HEK293 (cell line): ENCODE measurements at regions not wholly inside any gene's neighbourhood (a gene's known extent, or its start where the extent isn't known, plus 50 kb on each side); places are given as distances from the start of the nearest gene placed in this dataset.
A peak's percentile ranks its signal among the peaks of the same experiment; 100 is the strongest.

ENCODE experiments used
- ATF2 ChIP-seq: fragments of 450-650 bp; formaldehyde crosslinking; IDR thresholded peaks from 2 replicates; pipeline ENCODE4 v1.5.1; 2016; ENCODE audit warnings: missing biosample characterization, missing genetic modification characterization, low read depth
- BCL11B ChIP-seq: fragments of 450-650 bp; formaldehyde crosslinking; IDR thresholded peaks from 2 replicates; pipeline ENCODE4 v1.5.1; 2016; ENCODE audit warnings: low read depth, missing biosample characterization, missing genetic modification characterization
- BCL6B ChIP-seq: fragments of 450-650 bp; formaldehyde crosslinking; IDR thresholded peaks from 2 replicates; pipeline ENCODE4 v1.5.1; 2017; ENCODE audit warnings: missing biosample characterization, missing genetic modification characterization
- EGR2 ChIP-seq: fragments of 450-650 bp; formaldehyde crosslinking; IDR thresholded peaks from 2 replicates; pipeline ENCODE4 v1.5.1; 2016; ENCODE audit warnings: low read depth, missing biosample characterization, missing genetic modification characterization
- GLIS1 ChIP-seq: fragments of 450-650 bp; formaldehyde crosslinking; IDR thresholded peaks from 2 replicates; pipeline ENCODE4 v1.5.1; 2016; ENCODE audit warnings: missing biosample characterization, missing genetic modification characterization
- KLF1 ChIP-seq: fragments of 450-650 bp; formaldehyde crosslinking; IDR thresholded peaks from 2 replicates; pipeline ENCODE4 v1.5.1; 2016; ENCODE audit warnings: missing biosample characterization, missing genetic modification characterization
- PATZ1 ChIP-seq: fragments of 450-650 bp; formaldehyde crosslinking; IDR thresholded peaks from 2 replicates; pipeline ENCODE4 v1.5.1; 2016; ENCODE audit warnings: missing biosample characterization, missing genetic modification characterization
- RBAK ChIP-seq: fragments of 450-650 bp; formaldehyde crosslinking; IDR thresholded peaks from 2 replicates; pipeline ENCODE4 v1.5.1; 2016; ENCODE audit warnings: missing biosample characterization, missing genetic modification characterization
- SALL2 ChIP-seq: fragments of 450-650 bp; formaldehyde crosslinking; IDR thresholded peaks from 2 replicates; pipeline ENCODE4 v1.5.0; 2017; ENCODE audit warnings: missing biosample characterization, mild to moderate bottlenecking, missing genetic modification characterization, borderline replicate concordance
- TCF7L2 ChIP-seq: IDR thresholded peaks from 2 replicates; pipeline ENCODE4 v1.6.1; 2011; ENCODE audit warnings: low read depth, mild to moderate bottlenecking, inconsistent platforms, low read length, moderate library complexity, borderline replicate concordance
- ZFP37 ChIP-seq: fragments of 450-650 bp; formaldehyde crosslinking; IDR thresholded peaks from 2 replicates; pipeline ENCODE4 v1.5.1; 2016; ENCODE audit warnings: missing biosample characterization, missing genetic modification characterization
- ZNF148 ChIP-seq: fragments of 450-650 bp; formaldehyde crosslinking; IDR thresholded peaks from 2 replicates; pipeline ENCODE4 v1.5.0; 2017; ENCODE audit warnings: missing biosample characterization, missing genetic modification characterization, borderline replicate concordance
- ZNF280C ChIP-seq: fragments of 450-650 bp; formaldehyde crosslinking; IDR thresholded peaks from 2 replicates; pipeline ENCODE4 v1.5.1; 2016; ENCODE audit warnings: missing biosample characterization, missing genetic modification characterization
- ZNF335 ChIP-seq: fragments of 450-650 bp; formaldehyde crosslinking; conservative IDR thresholded peaks from 2 replicates; pipeline ENCODE4 v1.5.1; 2016; ENCODE audit warnings: missing biosample characterization, missing genetic modification characterization
- ZNF518A ChIP-seq: fragments of 450-650 bp; formaldehyde crosslinking; conservative IDR thresholded peaks from 2 replicates; pipeline ENCODE4 v1.5.1; 2016; ENCODE audit warnings: low read depth, missing biosample characterization, missing genetic modification characterization
- ZNF521 ChIP-seq: fragments of 450-650 bp; formaldehyde crosslinking; IDR thresholded peaks from 2 replicates; pipeline ENCODE4 v1.5.1; 2017; ENCODE audit warnings: missing biosample characterization, mild to moderate bottlenecking, missing genetic modification characterization
- ZNF530 ChIP-seq: fragments of 450-650 bp; formaldehyde crosslinking; IDR thresholded peaks from 2 replicates; pipeline ENCODE4 v1.5.1; 2016; ENCODE audit warnings: low read depth, missing biosample characterization, missing genetic modification characterization
- ZNF555 ChIP-seq: fragments of 450-650 bp; formaldehyde crosslinking; conservative IDR thresholded peaks from 2 replicates; pipeline ENCODE4 v1.5.1; 2017; ENCODE audit warnings: missing biosample characterization, mild to moderate bottlenecking, missing genetic modification characterization, inconsistent platforms
- ZNF580 ChIP-seq: fragments of 450-650 bp; formaldehyde crosslinking; IDR thresholded peaks from 2 replicates; pipeline ENCODE4 v1.5.1; 2016; ENCODE audit warnings: missing biosample characterization, missing genetic modification characterization
- ZNF624 ChIP-seq: fragments of 450-650 bp; formaldehyde crosslinking; IDR thresholded peaks from 2 replicates; pipeline ENCODE4 v1.5.1; 2017; ENCODE audit warnings: missing biosample characterization, missing genetic modification characterization
- ZNF660 ChIP-seq: fragments of 450-650 bp; IDR thresholded peaks from 2 replicates; pipeline ENCODE4 v1.5.1; 2018; ENCODE audit warnings: missing biosample characterization, mild to moderate bottlenecking, missing genetic modification characterization
- ZNF747 ChIP-seq: fragments of 450-650 bp; formaldehyde crosslinking; IDR thresholded peaks from 2 replicates; pipeline ENCODE4 v1.5.1; 2016; ENCODE audit warnings: missing biosample characterization, missing genetic modification characterization
- ZNF76 ChIP-seq: fragments of 450-650 bp; formaldehyde crosslinking; IDR thresholded peaks from 2 replicates; pipeline ENCODE4; 2016; ENCODE audit warnings: low read depth, missing biosample characterization, missing genetic modification characterization, borderline replicate concordance
- ZNF837 ChIP-seq: fragments of 450-650 bp; formaldehyde crosslinking; IDR thresholded peaks from 2 replicates; pipeline ENCODE4 v1.5.1; 2016; ENCODE audit warnings: missing biosample characterization, missing genetic modification characterization
- ZNF843 ChIP-seq: fragments of 450-650 bp; formaldehyde crosslinking; IDR thresholded peaks from 2 replicates; pipeline ENCODE4 v1.5.1; 2016; ENCODE audit warnings: missing biosample characterization, missing genetic modification characterization

- TF ChIP-seq ZNF148 (tag by site-specific recombination) (no peak), KLF1 (0 out of 2 replicates have a peak, but pooled peaks have one; percentile 20), BCL11B (tag by site-specific recombination) (peak; percentile 69; the same call in 1 of the 2 replicates), ZNF843 (tag by site-specific recombination) (peak; percentile 95), ZNF555 (no peak), ZNF518A (tag by site-specific recombination) (no peak), ZNF76 (tag by site-specific recombination) (no peak), PATZ1 (tag by site-specific recombination) (no peak), ZNF624 (tag by site-specific recombination) (no peak), RBAK (no peak), ZNF660 (tag by site-specific recombination) (peak; percentile 22; the same call in 1 of the 2 replicates), SALL2 (tag by site-specific recombination) (no peak), GLIS1 (0 out of 2 replicates have a peak, but pooled peaks have one; percentile 12), ZNF580 (no peak), ZNF335 (no peak), ATF2 (no peak), ZNF521 (tag by site-specific recombination) (no peak), BCL6B (tag by site-specific recombination) (no peak), TCF7L2 (peak; percentile 92), ZFP37 (no peak), ZNF280C (tag by site-specific recombination) (no peak), EGR2 (tag by site-specific recombination) (no peak), ZNF837 (tag by site-specific recombination) (no peak), ZNF747 (no peak), ZNF530 (tag by site-specific recombination) (no peak)
Observed at GRCh38 chr12:89907659-89908058, 199.0 kb upstream of the ATP2B1 start (continued).
